Gastrocnemius medialis (tissue), 4 donors: ENCODE measurements at regions not wholly inside any gene's neighbourhood (a gene's known extent, or its start where the extent isn't known, plus 50 kb on each side); places are given as distances from the start of the nearest gene placed in this dataset.

ENCODE experiments used
- ATAC-seq, 2 donors: fragments of 150-250 bp; one replicate each; pipeline ENCODE4 v1.9.1; 2016
- DNase-seq, 2 donors: peaks; one replicate each; pipeline ENCODE4 v3.0.0-alpha.2; 2019
- H3K27ac ChIP-seq, 4 donors: fragments of 200-600 bp; sonication (generic); 1 replicate in 1 of 4; 2 replicates in 3 of 4; pipeline ENCODE4 v1.5.1; 2016 to 2018; ENCODE audit warnings: mild to moderate bottlenecking in 2 of 4, moderate library complexity in 1 of 4
- H3K27me3 ChIP-seq, 3 donors: fragments of 200-600 bp; sonication (generic) in 2 of 3; 1 replicate in 1 of 3; 2 replicates in 2 of 3; pipeline versions ENCODE4 v1.5.1 to v1.6.0; 2016 to 2019; ENCODE audit warnings: mild to moderate bottlenecking in 1 of 3, moderate library complexity in 1 of 3
- H3K36me3 ChIP-seq, 2 donors: fragments of 200-600 bp; sonication (generic) in 1 of 2; one replicate each; pipeline ENCODE4 v1.5.1; 2017 to 2018
- H3K4me1 ChIP-seq, 2 donors: fragments of 200-600 bp; sonication (generic) in 1 of 2; one replicate each; pipeline ENCODE4 v1.5.1; 2016 to 2017; ENCODE audit warnings: mild to moderate bottlenecking in 2 of 2
- H3K4me3 ChIP-seq, 4 donors: fragments of 200-600 bp; sonication (generic) in 3 of 4; 1 replicate in 1 of 4; 2 replicates in 3 of 4; pipeline ENCODE4 v1.5.1; 2016 to 2019; ENCODE audit warnings: mild to moderate bottlenecking in 2 of 4
- H3K9me3 ChIP-seq, 3 donors: fragments of 200-600 bp; sonication (generic) in 2 of 3; 1 replicate in 1 of 3; 2 replicates in 2 of 3; pipeline ENCODE4 v1.5.1; 2016 to 2019
- CTCF ChIP-seq, 5 experiments: fragments of 450-650 bp in 3 of 5; fragments of 200-600 bp in 2 of 5; sonication (generic) in 2 of 5; IDR thresholded peaks in 4 of 5; conservative IDR thresholded peaks in 1 of 5; 1 replicate in 4 of 5; 2 replicates in 1 of 5; pipeline ENCODE4 v1.5.1; 2016 to 2019; ENCODE audit warnings: antibody characterized with exemption in 5 of 5, mild to moderate bottlenecking in 3 of 5, moderate library complexity in 3 of 5
- POLR2A ChIP-seq, 2 donors: fragments of 450-650 bp; IDR thresholded peaks; one replicate each; pipeline ENCODE4 v1.6.1; 2017; ENCODE audit warnings: antibody characterized with exemption in 2 of 2, mild to moderate bottlenecking in 2 of 2, moderate library complexity in 2 of 2
- in situ Hi-C, 4 donors: fragments of 200-750 bp; cut with MboI; loops; one replicate each; pipeline versions ENCODE4 v1.15.0 to v1.8.0; 2017; ENCODE audit warnings: low sequenced_read_pairs in 4 of 4
- intact Hi-C: fragments of 100-400 bp; cut with DNase I; formaldehyde crosslinking; loops from one replicate; pipeline ENCODE4 v1.15.1; 2023; ENCODE audit warnings: low total_unique reads

- TF ChIP-seq CTCF (IDR thresholded peaks at IDR 0.05 in 4 of 5, conservative IDR thresholded peaks at IDR 0.05 in 1 of 5): no peak
- TF ChIP-seq POLR2A (IDR thresholded peaks at IDR 0.05): no peak
- Histone ChIP-seq H3K27ac (no peak overlapping the region), H3K4me3 (no peak overlapping the region), H3K9me3 (no peaks in the 10 kb centered on the region), H3K36me3 (no peaks in the 10 kb centered on the region), H3K4me1 (no peaks in the 10 kb centered on the region), H3K27me3 (no peaks in the 10 kb centered on the region)
- in situ Hi-C loops: no loop called here
- no peak for DNase-seq
- no peak for ATAC-seq
- intact Hi-C loops: no loop called here
Measured at GRCh38 chr5:74152136-74152535, 488.4 kb downstream of the ENC1 start.

GRCh38 chr5:74149395-74149794 lies 491.1 kb downstream of the ENC1 start:
- in situ Hi-C loops: no loop called here
- Histone ChIP-seq H3K9me3 (no peaks in the 10 kb centered on the region), H3K27me3 (no peaks in the 10 kb centered on the region)

GRCh38 chr5:74148321-74148720 lies 492.2 kb downstream of the ENC1 start:
- Histone ChIP-seq H3K27me3 (no peaks in the 10 kb centered on the region), H3K9me3 (no peaks in the 10 kb centered on the region), H3K4me3 (no peak overlapping the region), H3K36me3 (no peaks in the 10 kb centered on the region), H3K27ac (no peak overlapping the region), H3K4me1 (no peaks in the 10 kb centered on the region)
- DNase-seq: no peak
- ATAC-seq: no peak
- TF ChIP-seq POLR2A (IDR thresholded peaks at IDR 0.05) (no peak), CTCF (IDR thresholded peaks at IDR 0.05 in 4 of 5, conservative IDR thresholded peaks at IDR 0.05 in 1 of 5) (no peak)
- intact Hi-C loops (no loop called here), in situ Hi-C loops (no loop called here)

More at GRCh38 chr5:74149395-74149794, 491.1 kb downstream of the ENC1 start:
- Histone ChIP-seq H3K36me3 (no peaks in the 10 kb centered on the region), H3K27ac (no peak overlapping the region), H3K4me3 (no peak overlapping the region), H3K4me1 (no peaks in the 10 kb centered on the region)
- ATAC-seq (no peak), DNase-seq (peak in 1 of 2 donors; percentile 19)
- TF ChIP-seq CTCF (IDR thresholded peaks at IDR 0.05 in 4 of 5, conservative IDR thresholded peaks at IDR 0.05 in 1 of 5): no peak
- TF ChIP-seq POLR2A (IDR thresholded peaks at IDR 0.05): no peak
- intact Hi-C loops: no loop called here

GRCh38 chr5:74146796-74147195 lies 493.7 kb downstream of the ENC1 start:
- no peaks in the 10 kb centered on the region for H3K9me3 ChIP-seq
- H3K27ac ChIP-seq: no peak overlapping the region
- H3K4me1 ChIP-seq: no peaks in the 10 kb centered on the region
- H3K4me3 ChIP-seq: no peak overlapping the region
- DNase-seq (no peak), ATAC-seq (no peak)
- no peaks in the 10 kb centered on the region for H3K27me3 ChIP-seq
- intact Hi-C loops: no loop called here
- no peaks in the 10 kb centered on the region for H3K36me3 ChIP-seq
- in situ Hi-C loops: no loop called here
- TF ChIP-seq CTCF (IDR thresholded peaks at IDR 0.05 in 4 of 5, conservative IDR thresholded peaks at IDR 0.05 in 1 of 5): no peak
- TF ChIP-seq POLR2A (IDR thresholded peaks at IDR 0.05): no peak

- DNase-seq (no peak), ATAC-seq (no peak)
- Histone ChIP-seq H3K27me3 (no peaks in the 10 kb centered on the region), H3K27ac (no peak overlapping the region), H3K4me1 (no peaks in the 10 kb centered on the region), H3K4me3 (no peak overlapping the region), H3K36me3 (no peaks in the 10 kb centered on the region), H3K9me3 (no peaks in the 10 kb centered on the region)
- in situ Hi-C loops: no loop called here
- intact Hi-C loops: no loop called here
- TF ChIP-seq POLR2A (IDR thresholded peaks at IDR 0.05) (no peak), CTCF (IDR thresholded peaks at IDR 0.05 in 4 of 5, conservative IDR thresholded peaks at IDR 0.05 in 1 of 5) (no peak)
Measured at GRCh38 chr5:74145951-74146350, 494.6 kb downstream of the ENC1 start.
